ENCODE measurements at regions not wholly inside any gene's neighbourhood (a gene's known extent, or its start where the extent isn't known, plus 50 kb on each side); places are given as distances from the start of the nearest gene placed in this dataset.
"Not testable (repeated sequence)": the region's sequence is repeated elsewhere in the genome, so short reads cannot be mapped to it uniquely, and the experiment has no call there.

- DNase-seq (no peak), ATAC-seq (no peak)
- intact Hi-C loops (cut with micrococcal nuclease), result no loop called here
Observed at GRCh38 chr2:167851323-167851860, 396.0 kb downstream of the STK39 start.

GRCh38 chr2:167844714-167845530, 402.5 kb downstream of the STK39 start:
- intact Hi-C loops (cut with micrococcal nuclease), result no loop called here
- DNase-seq, result no peak
- ATAC-seq, result no peak

- intact Hi-C loops (cut with micrococcal nuclease), result no loop called here
- no peak for DNase-seq
- no peak for ATAC-seq
Observed at GRCh38 chr2:167843657-167844056, 403.7 kb downstream of the STK39 start.

GRCh38 chr2:167843217-167843616, 404.2 kb downstream of the STK39 start:
- DNase-seq (no peak), ATAC-seq (no peak)
- intact Hi-C loops (cut with micrococcal nuclease), result no loop called here

GRCh38 chr2:167842047-167842446, 405.3 kb downstream of the STK39 start:
- intact Hi-C loops (cut with micrococcal nuclease), result no loop called here
- ATAC-seq, result no peak
- no peak for DNase-seq

GRCh38 chr2:167835290-167835689, 412.1 kb downstream of the STK39 start:
- DNase-seq; ATAC-seq; intact Hi-C loops (cut with micrococcal nuclease): not testable (repeated sequence)

- DNase-seq (no peak), ATAC-seq (no peak)
- intact Hi-C loops (cut with micrococcal nuclease), result no loop called here
Observed at GRCh38 chr2:167834707-167835106, 412.7 kb downstream of the STK39 start.

GRCh38 chr2:167833294-167833693, 414.1 kb downstream of the STK39 start:
- DNase-seq (no peak), ATAC-seq (no peak)
- intact Hi-C loops (cut with micrococcal nuclease), result no loop called here

- intact Hi-C loops (cut with micrococcal nuclease), result no loop called here
- ATAC-seq (no peak), DNase-seq (no peak)
Observed at GRCh38 chr2:167832868-167833287, 414.5 kb downstream of the STK39 start.

- intact Hi-C loops (cut with micrococcal nuclease), result no loop called here
Observed at GRCh38 chr2:167827352-167828097, 419.9 kb downstream of the STK39 start.

GRCh38 chr2:167826906-167827305, 420.5 kb downstream of the STK39 start:
- ATAC-seq, result no peak
- DNase-seq, result no peak
- intact Hi-C loops (cut with micrococcal nuclease), result no loop called here

More at GRCh38 chr2:167827352-167828097, 419.9 kb downstream of the STK39 start:
- DNase-seq (no peak), ATAC-seq (no peak)

- DNase-seq, result no peak
- no peak for ATAC-seq
- intact Hi-C loops (cut with micrococcal nuclease), result no loop called here
Observed at GRCh38 chr2:167825664-167826063, 421.7 kb downstream of the STK39 start.

GRCh38 chr2:167822690-167823465, 424.5 kb downstream of the STK39 start:
- DNase-seq (no peak), ATAC-seq (no peak)
- intact Hi-C loops (cut with micrococcal nuclease), result no loop called here

GRCh38 chr2:167820488-167820887, 426.9 kb downstream of the STK39 start:
- no peak for ATAC-seq
- intact Hi-C loops (cut with micrococcal nuclease), result no loop called here
- no peak for DNase-seq

GRCh38 chr2:167818521-167818920, 428.9 kb downstream of the STK39 start:
- DNase-seq (no peak), ATAC-seq (no peak)
- intact Hi-C loops (cut with micrococcal nuclease), result no loop called here

GRCh38 chr2:167817908-167818307, 429.5 kb downstream of the STK39 start:
- intact Hi-C loops (cut with micrococcal nuclease), result no loop called here
- DNase-seq (no peak), ATAC-seq (no peak)

GRCh38 chr2:167817422-167817821, 430.0 kb downstream of the STK39 start:
- no peak for ATAC-seq
- no peak for DNase-seq
- intact Hi-C loops (cut with micrococcal nuclease), result no loop called here

- ATAC-seq (no peak), DNase-seq (no peak)
- intact Hi-C loops (cut with micrococcal nuclease), result no loop called here
Observed at GRCh38 chr2:167816874-167817290, 430.5 kb downstream of the STK39 start.

GRCh38 chr2:167814881-167815718, 432.3 kb downstream of the STK39 start:
- ATAC-seq (no peak), DNase-seq (no peak)
- intact Hi-C loops (cut with micrococcal nuclease), result no loop called here
